CD4-positive, CD25-positive, alpha-beta regulatory T cell (primary cell): ENCODE measurements at regions not wholly inside any gene's neighbourhood (a gene's known extent, or its start where the extent isn't known, plus 50 kb on each side); places are given as distances from the start of the nearest gene placed in this dataset.

ENCODE experiments used
- ATAC-seq, 2 donors: fragments of 150-1000 bp; cut with Tn5 transposase; one replicate each; pipeline ENCODE4 v1.10.0; 2021; ENCODE audit warnings: low read depth in 2 of 2, moderate number of reproducible peaks in 2 of 2, moderate library complexity in 1 of 2
- DNase-seq, 3 donors: peaks; one replicate each; pipeline versions ENCODE4 v3.0.0 to v3.0.0-alpha.2; 2012 to 2022; ENCODE audit warnings: mixed read lengths in 1 of 3
- H3K27ac ChIP-seq: one replicate; pipeline ENCODE4 v1.7.0; 2013; ENCODE audit warnings: mild to moderate bottlenecking, low read length; ENCODE audit not compliant: insufficient read depth, poor library complexity, severe bottlenecking
- H3K27me3 ChIP-seq: one replicate; pipeline ENCODE4 v1.7.0; 2013; ENCODE audit warnings: low read length; ENCODE audit not compliant: control insufficient read depth, insufficient read depth
- H3K36me3 ChIP-seq: one replicate; pipeline ENCODE4 v1.7.0; 2013; ENCODE audit warnings: mild to moderate bottlenecking, low read length, moderate library complexity; ENCODE audit not compliant: control insufficient read depth, insufficient read depth
- H3K4me1 ChIP-seq: 2 replicates; pipeline ENCODE4 v1.7.0; 2013; ENCODE audit warnings: mild to moderate bottlenecking, low read length; ENCODE audit not compliant: insufficient read depth, control insufficient read depth, poor library complexity, severe bottlenecking
- H3K4me3 ChIP-seq: one replicate; pipeline ENCODE4 v1.7.0; 2013; ENCODE audit warnings: low read depth, mild to moderate bottlenecking, low read length, moderate library complexity
- H3K9me3 ChIP-seq, 2 experiments: 1 replicate in 1 of 2; 2 replicates in 1 of 2; pipeline ENCODE4 v1.7.0; 2013; ENCODE audit warnings: low read length in 2 of 2, mild to moderate bottlenecking in 1 of 2, moderate library complexity in 1 of 2; ENCODE audit not compliant: control insufficient read depth in 2 of 2
- H3K27ac Mint-ChIP-seq, 3 donors: one replicate each; pipeline ENCODE4 v1.8.0; 2020 to 2022; ENCODE audit warnings: mild to moderate bottlenecking in 3 of 3, mixed read lengths in 3 of 3, moderate library complexity in 2 of 3
- H3K27me3 Mint-ChIP-seq: one replicate; pipeline ENCODE4 v1.8.0; 2022; ENCODE audit warnings: mild to moderate bottlenecking, mixed read lengths
- H3K36me3 Mint-ChIP-seq: one replicate; pipeline ENCODE4 v1.8.0; 2020; ENCODE audit warnings: mixed read lengths
- H3K4me1 Mint-ChIP-seq, 4 donors: one replicate each; pipeline ENCODE4 v1.8.0; 2020 to 2022; ENCODE audit warnings: mixed read lengths in 4 of 4, mild to moderate bottlenecking in 1 of 4
- H3K4me3 Mint-ChIP-seq, 4 donors: one replicate each; pipeline ENCODE4 v1.8.0; 2020 to 2022; ENCODE audit warnings: mild to moderate bottlenecking in 4 of 4, mixed read lengths in 4 of 4, moderate library complexity in 3 of 4
- H3K9me3 Mint-ChIP-seq, 7 donors: one replicate each; pipeline ENCODE4 v1.8.0; 2020 to 2022; ENCODE audit warnings: mixed read lengths in 7 of 7, mild to moderate bottlenecking in 3 of 7, moderate library complexity in 2 of 7

DNA sequence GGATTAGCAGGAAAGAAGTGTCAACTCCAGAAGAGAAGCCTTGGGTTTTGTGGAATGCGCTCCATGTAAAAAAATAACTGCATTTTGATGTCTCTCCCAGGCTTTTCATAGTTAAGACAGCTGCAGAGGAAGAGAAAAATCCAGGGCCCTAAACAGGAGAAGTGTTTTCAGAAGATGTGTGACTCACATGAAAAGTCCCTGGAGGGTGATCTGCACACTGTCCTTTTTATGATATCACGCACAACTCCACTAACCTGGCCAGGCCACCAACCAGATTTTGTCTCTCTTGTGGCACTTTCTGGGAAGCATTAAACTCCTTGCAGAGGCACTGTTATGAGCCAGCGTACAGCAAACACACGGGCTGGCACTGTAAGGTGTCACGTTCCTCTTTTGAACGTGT, 267.3 kb downstream of the FGF9 start:
- DNase-seq (no peak), ATAC-seq (no peak)
- no peaks in the 10 kb centered on the region for H3K36me3 Mint-ChIP-seq
- Histone ChIP-seq H3K36me3 (no peaks in the 10 kb centered on the region), H3K27ac (no peak overlapping the region), H3K27me3 (no peaks in the 10 kb centered on the region), H3K4me1 (no peaks in the 10 kb centered on the region), H3K9me3 (no peaks in the 10 kb centered on the region), H3K4me3 (no peak overlapping the region)
- no peak overlapping the region for H3K27ac Mint-ChIP-seq
- no peaks in the 10 kb centered on the region for H3K4me1 Mint-ChIP-seq
- no peaks in the 10 kb centered on the region for H3K27me3 Mint-ChIP-seq
- peaks cover 0 to 4% (median 0%) of the 10 kb centered on the region in 7 donors for H3K9me3 Mint-ChIP-seq
- no peak overlapping the region for H3K4me3 Mint-ChIP-seq

GRCh38 chr13:21938636-21939035, 267.8 kb downstream of the FGF9 start:
- Histone ChIP-seq H3K27ac (no peak overlapping the region), H3K27me3 (no peaks in the 10 kb centered on the region), H3K4me1 (no peaks in the 10 kb centered on the region), H3K4me3 (no peak overlapping the region), H3K36me3 (no peaks in the 10 kb centered on the region), H3K9me3 (peaks cover 0 to under 1% of the 10 kb centered on the region in 2 experiments)
- no peaks in the 10 kb centered on the region for H3K4me1 Mint-ChIP-seq
- no peak overlapping the region for H3K4me3 Mint-ChIP-seq
- ATAC-seq (no peak), DNase-seq (no peak)
- H3K27ac Mint-ChIP-seq: no peak overlapping the region
- no peaks in the 10 kb centered on the region for H3K27me3 Mint-ChIP-seq
- H3K9me3 Mint-ChIP-seq: peaks cover 0 to 8% (median 0%) of the 10 kb centered on the region in 7 donors
- H3K36me3 Mint-ChIP-seq: no peaks in the 10 kb centered on the region

DNA sequence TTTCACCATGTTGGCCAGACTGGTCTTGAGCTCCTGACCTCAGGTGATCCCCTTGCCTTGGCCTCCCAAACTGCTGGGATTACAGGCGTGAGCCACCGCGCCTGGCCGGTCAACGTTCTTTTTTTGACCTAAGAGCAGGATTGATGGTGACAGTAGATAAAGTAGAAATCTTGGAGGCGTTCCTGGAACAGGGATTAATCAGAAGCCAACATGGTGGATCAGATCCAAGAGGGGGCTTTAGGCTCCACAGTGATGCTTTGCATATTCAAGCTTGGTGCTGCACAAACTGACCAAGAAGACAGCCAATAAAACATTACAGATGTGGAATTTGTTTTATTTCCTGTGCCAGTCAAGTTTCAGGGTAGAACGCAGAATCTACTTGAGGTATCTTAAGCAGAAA, 271.2 kb downstream of the FGF9 start:
- no peaks in the 10 kb centered on the region for H3K36me3 Mint-ChIP-seq
- Histone ChIP-seq H3K27me3 (no peaks in the 10 kb centered on the region), H3K27ac (no peak overlapping the region), H3K9me3 (peaks cover 6 to 25% of the 10 kb centered on the region in 2 experiments), H3K4me1 (no peaks in the 10 kb centered on the region), H3K4me3 (no peak overlapping the region), H3K36me3 (no peaks in the 10 kb centered on the region)
- no peak for DNase-seq
- no peak for ATAC-seq
- no peaks in the 10 kb centered on the region for H3K4me1 Mint-ChIP-seq
- no peaks in the 10 kb centered on the region for H3K27me3 Mint-ChIP-seq
- H3K27ac Mint-ChIP-seq: no peak overlapping the region
- H3K4me3 Mint-ChIP-seq: no peak overlapping the region
- peaks cover 0 to 37% (median 5%) of the 10 kb centered on the region in 7 donors for H3K9me3 Mint-ChIP-seq

GRCh38 chr13:21944610-21945009, 273.7 kb downstream of the FGF9 start:
- H3K4me3 Mint-ChIP-seq: no peak overlapping the region
- H3K27ac Mint-ChIP-seq: no peak overlapping the region
- Histone ChIP-seq H3K27ac (no peak overlapping the region), H3K4me3 (no peak overlapping the region), H3K36me3 (no peaks in the 10 kb centered on the region), H3K4me1 (no peaks in the 10 kb centered on the region), H3K27me3 (no peaks in the 10 kb centered on the region), H3K9me3 (peaks cover 6 to 25% of the 10 kb centered on the region in 2 experiments)
- no peaks in the 10 kb centered on the region for H3K4me1 Mint-ChIP-seq
- no peaks in the 10 kb centered on the region for H3K36me3 Mint-ChIP-seq
- ATAC-seq (no peak), DNase-seq (no peak)
- no peaks in the 10 kb centered on the region for H3K27me3 Mint-ChIP-seq
- H3K9me3 Mint-ChIP-seq: peaks cover 0 to 37% (median 5%) of the 10 kb centered on the region in 7 donors

GRCh38 chr13:21945195-21945594, 274.3 kb downstream of the FGF9 start:
- Histone ChIP-seq H3K4me1 (no peaks in the 10 kb centered on the region), H3K27ac (no peak overlapping the region), H3K4me3 (no peak overlapping the region), H3K36me3 (no peaks in the 10 kb centered on the region), H3K9me3 (peaks cover 6 to 25% of the 10 kb centered on the region in 2 experiments), H3K27me3 (no peaks in the 10 kb centered on the region)
- Mint-ChIP-seq H3K27me3 (no peaks in the 10 kb centered on the region), H3K36me3 (no peaks in the 10 kb centered on the region), H3K4me3 (no peak overlapping the region), H3K27ac (no peak overlapping the region), H3K4me1 (no peaks in the 10 kb centered on the region), H3K9me3 (peaks cover 0 to 37% (median 5%) of the 10 kb centered on the region in 7 donors)
- ATAC-seq: no peak
- DNase-seq: no peak

GRCh38 chr13:21946964-21947363, 276.1 kb downstream of the FGF9 start:
- no peak for DNase-seq

DNA sequence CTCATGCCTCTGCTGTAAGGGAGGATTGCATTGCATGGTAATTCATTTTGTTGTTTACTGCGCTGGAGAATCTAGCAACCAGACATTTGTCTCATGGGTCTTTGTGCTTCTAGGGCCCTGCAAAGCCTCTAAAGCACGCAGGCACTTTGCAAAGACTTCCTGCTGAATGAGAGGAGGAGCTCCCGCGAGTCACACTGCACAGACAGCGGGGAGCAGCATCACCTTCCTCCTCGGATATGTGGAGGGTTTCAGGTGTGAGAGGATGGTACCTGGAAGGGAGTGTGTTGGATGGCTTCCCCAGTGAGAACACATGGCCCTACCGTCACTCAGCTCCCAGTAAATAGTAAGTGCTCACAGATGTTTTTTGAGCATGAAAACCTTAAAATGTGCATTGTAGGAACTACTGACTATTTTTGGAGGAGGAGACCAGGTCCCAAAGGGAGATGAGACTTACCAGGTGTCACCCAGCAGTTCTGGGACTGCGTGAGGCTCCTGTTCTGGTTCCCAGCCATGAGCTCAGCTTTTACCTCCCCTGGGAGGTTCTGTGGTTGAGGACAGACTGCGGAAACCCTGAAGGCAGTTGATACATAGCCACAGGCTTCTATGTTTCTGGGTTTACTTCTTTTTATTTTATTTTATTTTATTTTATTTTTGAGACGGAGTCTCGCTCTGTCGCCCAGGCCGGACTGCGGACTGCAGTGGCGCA, 278.0 kb downstream of the FGF9 start:
- H3K27ac Mint-ChIP-seq: no peak overlapping the region
- Histone ChIP-seq H3K4me1 (no peaks in the 10 kb centered on the region), H3K27me3 (no peaks in the 10 kb centered on the region), H3K36me3 (no peaks in the 10 kb centered on the region), H3K4me3 (no peak overlapping the region), H3K9me3 (peaks cover 6 to 22% of the 10 kb centered on the region in 2 experiments), H3K27ac (no peak overlapping the region)
- H3K9me3 Mint-ChIP-seq: peaks cover 0 to 26% (median 3%) of the 10 kb centered on the region in 7 donors
- H3K27me3 Mint-ChIP-seq: no peaks in the 10 kb centered on the region
- H3K4me1 Mint-ChIP-seq: no peaks in the 10 kb centered on the region
- no peak for ATAC-seq
- no peak overlapping the region for H3K4me3 Mint-ChIP-seq
- H3K36me3 Mint-ChIP-seq: no peaks in the 10 kb centered on the region
- DNase-seq: no peak

More at GRCh38 chr13:21946964-21947363, 276.1 kb downstream of the FGF9 start:
- Mint-ChIP-seq H3K9me3 (peaks cover 0 to 33% (median 5%) of the 10 kb centered on the region in 7 donors), H3K4me1 (no peaks in the 10 kb centered on the region), H3K4me3 (no peak overlapping the region), H3K27me3 (no peaks in the 10 kb centered on the region), H3K27ac (no peak overlapping the region), H3K36me3 (no peaks in the 10 kb centered on the region)
- Histone ChIP-seq H3K27me3 (no peaks in the 10 kb centered on the region), H3K9me3 (peaks cover 6 to 25% of the 10 kb centered on the region in 2 experiments), H3K4me3 (no peak overlapping the region), H3K27ac (no peak overlapping the region), H3K36me3 (no peaks in the 10 kb centered on the region), H3K4me1 (no peaks in the 10 kb centered on the region)
- no peak for ATAC-seq

- Histone ChIP-seq H3K27ac (no peak overlapping the region), H3K4me1 (no peaks in the 10 kb centered on the region), H3K4me3 (no peak overlapping the region), H3K9me3 (peaks cover 6 to 12% of the 10 kb centered on the region in 2 experiments), H3K27me3 (no peaks in the 10 kb centered on the region), H3K36me3 (no peaks in the 10 kb centered on the region)
- Mint-ChIP-seq H3K27ac (no peak overlapping the region), H3K4me1 (no peaks in the 10 kb centered on the region), H3K4me3 (no peak overlapping the region), H3K36me3 (no peaks in the 10 kb centered on the region), H3K9me3 (peaks cover 0 to 18% (median 3%) of the 10 kb centered on the region in 7 donors), H3K27me3 (no peaks in the 10 kb centered on the region)
- ATAC-seq (no peak), DNase-seq (no peak)
These were observed 279.1 kb downstream of the FGF9 start for GRCh38 chr13:21949818-21950429.
